C4-2B (cell line): ENCODE measurements at regions not wholly inside any gene's neighbourhood (a gene's known extent, or its start where the extent isn't known, plus 50 kb on each side); places are given as distances from the start of the nearest gene placed in this dataset.

Experiments used
- CTCF ChIP-seq: fragments of 450-650 bp; conservative IDR thresholded peaks from 2 replicates; pipeline ENCODE4 v1.5.1; 2017; ENCODE audit warnings: mild to moderate bottlenecking
- ZFX ChIP-seq: fragments of 450-650 bp; IDR thresholded peaks from 2 replicates; pipeline ENCODE4 v1.6.1; 2017

GRCh38 chr7:145957160-145957890, 159.3 kb upstream of the CNTNAP2 start:
- TF ChIP-seq CTCF (no peak), ZFX (no peak)
